Stromal cell of bone marrow (primary cell): ENCODE measurements at regions not wholly inside any gene's neighbourhood (a gene's known extent, or its start where the extent isn't known, plus 50 kb on each side); places are given as distances from the start of the nearest gene placed in this dataset.
"Not testable (repeated sequence)": the region's sequence is repeated elsewhere in the genome, so short reads cannot be mapped to it uniquely, and the experiment has no call there.

Experiments used
- DNase-seq: peaks from one replicate; pipeline ENCODE4 v3.0.0-alpha.2; 2012; ENCODE audit warnings: low read depth

DNA sequence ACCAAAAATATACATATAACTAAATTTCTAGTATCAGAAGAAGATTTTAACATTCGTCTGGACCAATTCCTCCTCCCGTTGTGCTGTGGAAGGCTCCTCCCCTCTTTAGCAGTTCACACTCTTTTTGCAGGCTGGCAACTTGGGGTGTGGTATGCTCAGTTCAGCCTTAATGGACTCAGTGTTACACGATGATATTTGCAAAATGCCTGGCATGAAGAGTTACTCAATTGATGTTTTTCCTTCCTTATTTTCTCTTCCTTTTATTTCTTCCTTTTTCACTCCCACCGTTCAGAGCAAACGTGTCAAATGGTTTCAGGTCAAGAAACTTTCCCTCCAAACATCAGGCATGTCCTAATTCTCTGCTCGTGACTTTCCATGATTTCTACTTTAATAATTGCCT, 248.3 kb downstream of the PHF14 start:
- no peak for DNase-seq

DNA sequence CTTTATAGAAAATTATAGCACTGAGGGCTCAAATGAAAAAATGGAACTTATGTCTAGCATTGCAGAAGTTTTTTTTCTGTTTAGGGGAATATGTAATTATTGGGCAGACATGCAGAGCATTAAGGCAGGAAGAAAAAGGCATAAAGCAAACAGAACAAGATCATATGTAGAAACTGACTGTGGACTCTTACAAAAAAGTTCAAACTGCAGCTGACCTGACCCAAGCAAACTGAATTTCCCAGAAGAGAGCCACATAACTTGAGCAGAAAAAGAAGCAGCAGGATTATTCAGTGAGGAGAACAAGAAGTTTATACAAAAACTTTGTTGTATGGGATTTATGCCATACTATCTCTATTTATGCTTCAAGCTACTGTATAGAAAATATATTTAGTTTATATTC, 250.9 kb downstream of the PHF14 start:
- no peak for DNase-seq

DNA sequence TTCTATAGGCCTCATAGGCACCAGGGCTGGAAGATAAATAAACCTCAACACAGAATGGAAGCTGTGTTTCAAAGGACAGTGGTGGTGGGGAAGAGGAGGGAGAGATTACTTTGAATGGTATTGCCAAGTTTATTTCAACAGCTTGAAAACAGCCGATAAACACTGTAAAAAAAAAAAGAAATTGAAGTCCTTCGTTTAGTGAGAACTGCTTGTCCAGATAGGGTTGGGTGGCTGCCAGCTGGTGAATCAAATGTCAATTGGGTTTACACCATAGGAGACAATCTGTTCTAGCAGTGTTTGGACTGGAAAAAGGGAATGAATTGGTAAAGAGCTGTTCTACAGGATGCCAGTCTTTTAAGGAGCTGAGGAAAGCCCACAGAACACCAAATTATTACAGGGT, 254.8 kb downstream of the PHF14 start:
- no peak for DNase-seq

DNA sequence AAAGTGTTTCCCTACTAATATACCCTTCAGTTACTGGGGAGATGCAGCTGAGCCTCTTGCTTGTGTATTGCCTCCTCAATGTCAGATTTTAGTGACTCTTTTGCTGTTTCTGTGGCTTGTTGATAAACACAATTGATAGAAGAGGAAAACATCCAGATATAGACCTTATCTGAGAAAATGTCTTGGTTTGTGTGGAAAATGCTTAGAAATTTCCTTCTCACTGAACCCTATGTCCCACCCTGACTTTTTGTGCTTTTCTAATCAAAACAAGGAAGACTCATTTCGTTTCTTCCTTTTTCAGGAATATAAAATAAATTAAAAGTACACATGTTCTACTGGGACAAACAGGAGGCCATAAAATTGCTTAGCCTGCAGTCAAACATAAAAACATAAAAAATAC, 257.5 kb downstream of the PHF14 start:
- no peak for DNase-seq

DNA sequence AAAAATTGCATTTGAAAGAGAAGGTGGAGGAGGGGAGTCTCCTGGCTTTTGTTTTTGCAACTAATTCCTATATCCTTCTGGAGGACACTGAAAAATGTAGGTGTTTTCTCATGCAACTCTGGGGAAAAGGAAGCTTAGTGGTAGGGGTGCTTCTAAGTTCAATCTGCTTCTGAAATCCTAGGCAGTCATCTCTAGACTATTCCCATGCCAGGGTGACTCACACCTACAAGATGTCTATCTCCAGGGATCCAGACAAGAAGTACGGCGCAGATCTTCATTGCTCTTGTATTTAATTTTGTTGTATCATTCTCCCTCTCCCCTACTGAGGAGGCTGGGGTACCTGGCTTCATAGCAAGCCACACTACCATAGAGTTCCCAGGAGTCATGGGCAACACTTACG, 258.8 kb downstream of the PHF14 start:
- DNase-seq: no peak

DNA sequence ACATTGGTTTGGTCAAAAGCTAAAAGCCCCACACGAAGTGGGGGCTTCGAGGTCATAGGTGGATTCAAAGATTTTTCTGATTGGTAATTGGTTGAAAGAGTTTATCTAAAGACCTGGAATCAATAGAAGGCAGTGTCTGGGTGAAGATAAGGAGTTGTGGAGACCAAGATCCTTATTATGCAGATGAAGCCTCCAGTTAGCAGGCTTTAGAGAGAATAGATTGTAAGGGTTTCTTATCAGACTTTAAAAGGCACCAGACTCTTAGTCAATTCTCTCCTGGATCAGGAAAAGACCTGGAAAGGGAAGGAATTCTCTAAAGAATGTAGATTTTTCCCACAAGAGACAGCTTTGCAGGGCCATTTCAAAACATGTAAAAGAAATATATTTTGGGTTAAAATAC, 260.2 kb downstream of the PHF14 start:
- no peak for DNase-seq

DNA sequence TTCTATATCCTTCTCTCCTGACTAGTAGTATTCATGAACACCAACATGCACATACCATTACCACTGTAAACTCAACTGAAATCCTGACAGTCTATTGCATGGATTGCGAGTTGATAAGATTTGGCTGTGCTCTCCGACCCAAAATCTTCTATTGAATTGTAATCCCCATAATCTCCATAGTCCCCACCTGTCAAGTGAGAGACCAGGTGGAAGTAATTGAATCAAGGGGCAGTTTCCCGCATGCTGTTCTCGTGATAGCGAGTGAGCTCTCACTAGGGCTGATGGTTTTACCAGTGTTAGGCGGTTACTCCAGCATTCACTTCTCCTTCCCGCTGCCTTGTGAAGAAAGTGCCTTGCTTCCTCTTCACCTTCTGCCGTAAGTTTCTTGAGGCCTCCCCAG, 261.8 kb downstream of the PHF14 start:
- no peak for DNase-seq

DNA sequence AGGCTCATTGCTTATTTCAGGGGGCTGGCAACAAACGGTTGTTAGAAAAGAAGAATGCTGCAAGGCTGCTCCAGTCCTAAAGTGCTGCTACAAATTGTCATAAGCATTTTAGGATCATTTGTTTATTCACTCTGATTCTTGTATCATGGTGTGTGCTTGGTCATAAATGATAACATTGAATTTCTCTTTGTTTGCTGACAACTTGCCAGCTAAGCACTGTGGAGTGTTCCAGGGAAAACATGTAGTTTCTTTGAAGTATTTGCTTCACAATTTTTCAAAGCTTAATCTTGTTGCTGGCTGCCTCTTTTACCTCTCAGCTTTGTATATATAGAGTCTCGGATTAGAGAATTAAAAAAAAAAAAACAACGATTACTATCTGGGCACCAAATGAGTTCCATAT, 263.0 kb downstream of the PHF14 start:
- DNase-seq: no peak

DNA sequence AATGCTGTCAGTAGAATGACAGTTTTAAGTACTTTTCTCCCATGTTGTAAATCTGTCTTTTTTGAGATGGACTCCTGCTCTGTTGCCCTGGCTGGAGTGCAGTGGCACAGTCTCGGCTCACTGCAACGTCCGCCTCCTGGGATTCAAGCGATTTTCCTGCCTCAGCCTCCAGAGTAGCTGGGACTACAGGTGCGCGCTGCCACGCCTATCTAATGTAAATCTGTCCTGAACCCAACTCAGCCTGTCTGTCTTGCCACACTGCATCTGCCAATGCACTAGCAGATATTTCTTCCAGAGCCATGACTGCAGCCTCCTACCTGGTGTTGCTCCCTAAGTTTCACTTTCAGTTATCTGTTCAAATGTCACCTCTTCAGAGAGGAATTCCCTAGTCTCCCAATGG, 264.1 kb downstream of the PHF14 start:
- no peak for DNase-seq

DNA sequence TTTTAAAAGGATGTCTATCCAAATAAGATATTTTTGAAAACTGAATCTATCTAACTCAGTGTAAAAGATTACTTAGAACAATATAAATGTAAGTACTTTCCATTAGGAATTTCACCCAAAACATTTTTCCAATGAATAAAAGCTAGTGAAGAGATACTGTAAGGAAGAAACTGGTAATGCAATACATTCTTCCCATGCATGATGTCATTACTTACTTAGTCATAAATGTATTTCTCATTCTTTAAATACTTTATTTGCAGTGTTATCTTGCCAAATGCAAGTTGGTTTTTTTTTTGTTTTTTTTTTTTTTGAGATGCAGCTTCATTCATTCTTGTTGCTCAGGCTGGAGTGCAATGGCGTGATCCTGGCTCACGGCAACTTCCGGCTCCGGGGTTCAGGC, 265.6 kb downstream of the PHF14 start:
- peak; percentile 9 for DNase-seq

DNA sequence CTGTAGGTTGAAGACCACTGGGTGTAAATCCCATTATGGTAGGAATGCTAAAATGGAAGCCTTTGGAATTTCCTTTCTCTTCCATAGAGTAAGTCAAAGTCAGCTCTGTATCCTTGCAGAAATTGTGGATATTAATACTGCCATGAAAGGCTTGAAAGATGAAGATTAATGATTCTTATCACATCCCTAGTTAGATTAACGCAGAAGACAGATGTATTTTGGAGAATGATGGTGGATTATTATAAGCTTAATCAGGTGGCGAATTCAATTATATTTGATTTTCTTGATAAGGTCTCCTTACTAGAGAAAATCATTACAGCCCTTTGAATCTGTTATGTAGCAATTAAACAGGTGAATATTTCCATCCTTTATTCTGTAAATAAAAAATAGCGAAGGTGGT, 270.1 kb downstream of the PHF14 start:
- no peak for DNase-seq

DNA sequence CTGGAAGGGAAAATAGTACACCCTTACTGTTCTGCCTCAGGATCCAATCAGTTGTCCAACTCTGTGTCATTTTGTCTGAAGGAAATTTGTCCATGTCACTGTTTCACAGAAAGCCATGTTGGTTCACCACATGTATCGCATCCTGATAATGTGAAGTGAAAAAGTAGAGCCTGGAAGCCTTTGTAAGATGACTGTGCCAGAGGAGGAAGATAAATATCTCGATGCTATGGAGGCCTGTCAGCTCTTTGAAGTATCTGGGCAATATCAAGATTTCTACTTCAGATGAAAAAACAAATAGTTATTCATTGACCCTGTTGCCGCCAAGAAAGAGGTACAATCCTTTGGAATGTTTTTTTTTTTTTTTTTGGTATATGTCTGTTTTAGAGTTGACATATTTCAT, 270.5 kb downstream of the PHF14 start:
- DNase-seq: no peak

DNA sequence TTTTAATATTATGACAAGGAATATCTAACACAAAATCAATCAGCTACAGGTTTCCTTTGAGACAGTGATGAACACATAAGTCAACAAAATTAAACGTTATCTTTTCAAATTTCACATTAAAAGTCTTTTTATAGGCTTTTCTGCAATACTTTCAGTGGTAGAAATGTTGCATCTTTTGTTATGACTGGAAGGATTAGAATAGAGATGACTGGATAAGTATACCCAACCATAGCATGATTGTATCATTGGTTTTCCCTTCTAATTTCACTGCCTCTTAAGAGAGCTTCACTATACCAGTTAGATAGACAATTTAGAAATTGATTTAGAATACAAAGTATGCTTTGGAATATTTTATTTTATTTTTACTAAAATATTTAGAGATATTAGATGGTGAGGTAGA, 273.9 kb downstream of the PHF14 start:
- DNase-seq: no peak

DNA sequence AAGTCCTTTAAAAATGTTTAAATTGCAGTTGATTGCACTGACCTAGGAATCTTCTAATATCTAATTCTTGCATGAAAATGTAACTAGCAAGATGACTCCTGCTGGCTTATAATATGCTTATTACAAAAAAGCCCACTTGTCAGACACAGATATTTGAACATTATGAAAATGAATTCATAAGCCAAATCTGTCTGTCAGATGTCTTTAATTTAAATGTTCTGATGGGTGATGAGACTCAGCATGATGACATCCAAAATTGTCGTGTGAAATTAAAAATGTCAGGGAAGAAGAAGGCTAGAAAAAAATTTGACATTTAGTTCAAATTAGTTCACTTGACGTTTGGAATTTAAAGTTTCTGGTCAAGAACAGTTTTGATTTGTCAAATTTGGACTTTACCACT, 277.8 kb downstream of the PHF14 start:
- no peak for DNase-seq

DNA sequence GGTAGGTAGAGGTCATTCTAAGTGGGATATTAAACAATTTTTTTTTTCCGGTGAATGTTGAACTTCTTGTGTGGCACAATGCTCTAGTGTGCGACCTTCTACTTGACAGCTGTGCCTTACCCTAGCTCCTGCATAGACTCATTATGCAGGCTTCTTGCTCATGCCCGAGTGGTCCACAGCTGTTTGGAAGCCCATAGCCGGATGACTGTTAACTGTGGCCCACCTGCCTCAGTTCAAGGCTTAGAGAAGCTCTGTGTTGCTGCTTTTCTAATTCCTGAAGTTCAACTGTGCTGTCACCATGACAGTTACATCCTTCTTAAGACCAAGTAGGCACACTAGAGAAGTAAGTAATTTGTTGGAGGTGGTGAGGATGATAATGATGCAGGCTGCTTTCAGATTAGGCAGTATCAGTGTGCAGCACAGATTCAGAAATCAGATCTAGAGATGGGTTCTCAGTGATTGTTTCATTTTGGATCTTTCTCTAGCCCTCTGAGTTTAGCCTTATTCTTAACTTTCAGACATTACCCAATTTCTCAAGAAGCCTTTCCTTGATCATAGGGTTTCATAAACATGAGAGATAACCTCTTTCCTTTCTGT, 278.4 kb downstream of the PHF14 start:
- DNase-seq: no peak

DNA sequence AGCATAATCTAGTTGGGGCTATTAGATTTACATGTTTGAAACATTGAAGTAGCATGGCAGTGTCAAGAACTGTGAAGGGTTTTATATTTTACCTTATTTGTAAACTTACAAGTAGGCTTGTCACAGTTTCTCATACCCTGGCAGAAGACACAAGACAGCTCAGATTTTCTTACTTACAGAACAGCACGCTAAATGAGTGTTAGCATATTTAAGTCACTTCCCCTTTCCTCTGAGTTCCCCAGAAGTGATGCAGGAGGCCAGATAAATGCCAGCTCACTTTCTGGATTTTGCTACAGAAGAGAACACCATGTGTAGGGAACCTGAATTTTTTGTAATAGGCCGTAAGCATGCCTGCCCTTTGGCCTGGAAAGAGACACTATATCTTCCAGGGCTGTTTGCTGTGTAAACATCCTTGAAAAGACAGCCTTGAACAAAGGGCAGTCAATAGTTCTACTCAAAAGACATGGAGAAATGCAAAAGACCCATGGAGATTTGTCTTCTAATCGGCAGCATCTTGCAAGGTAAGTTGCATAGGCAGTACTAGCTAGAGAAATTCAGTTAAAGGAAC, 279.1 kb downstream of the PHF14 start:
- DNase-seq: no peak

DNA sequence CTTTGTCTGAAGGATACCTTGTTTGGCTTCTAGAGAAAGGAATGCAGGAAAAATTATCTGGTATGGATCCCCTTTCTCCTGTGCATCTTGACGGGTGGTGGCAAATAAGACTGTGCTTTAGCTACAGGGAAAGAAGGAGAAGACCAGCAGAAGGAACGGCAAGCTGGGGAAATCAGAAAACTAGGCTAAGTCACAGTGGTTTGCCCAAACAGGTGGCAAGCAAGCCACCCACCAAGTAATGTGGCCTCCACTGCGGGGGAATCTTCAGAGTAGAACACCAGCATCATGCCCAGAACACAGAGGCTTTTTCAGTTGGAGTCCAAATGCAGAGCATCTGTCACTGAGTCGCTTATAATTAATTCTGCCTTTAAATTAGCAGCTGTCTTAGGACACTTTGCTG, 282.8 kb downstream of the PHF14 start:
- DNase-seq: no peak

DNA sequence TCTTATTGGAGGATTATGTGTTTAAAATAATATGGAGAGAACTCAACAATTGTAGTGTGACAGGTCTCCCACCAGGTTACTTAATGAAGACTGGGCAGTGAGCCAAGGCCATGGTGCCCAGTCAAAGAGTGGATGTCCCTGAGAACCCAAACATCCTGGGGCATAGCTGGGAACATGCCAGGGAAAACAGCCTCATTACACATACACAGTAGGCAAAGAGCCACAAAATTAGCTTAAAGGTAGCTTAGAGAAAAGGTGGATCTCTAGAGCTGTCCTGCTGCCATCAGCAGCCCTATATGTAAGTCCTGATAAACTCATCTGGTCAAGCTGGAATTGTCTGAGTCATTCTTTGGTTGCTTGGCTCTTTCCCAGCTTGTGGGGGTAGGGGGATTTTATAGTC, 287.8 kb downstream of the PHF14 start:
- no peak for DNase-seq

DNA sequence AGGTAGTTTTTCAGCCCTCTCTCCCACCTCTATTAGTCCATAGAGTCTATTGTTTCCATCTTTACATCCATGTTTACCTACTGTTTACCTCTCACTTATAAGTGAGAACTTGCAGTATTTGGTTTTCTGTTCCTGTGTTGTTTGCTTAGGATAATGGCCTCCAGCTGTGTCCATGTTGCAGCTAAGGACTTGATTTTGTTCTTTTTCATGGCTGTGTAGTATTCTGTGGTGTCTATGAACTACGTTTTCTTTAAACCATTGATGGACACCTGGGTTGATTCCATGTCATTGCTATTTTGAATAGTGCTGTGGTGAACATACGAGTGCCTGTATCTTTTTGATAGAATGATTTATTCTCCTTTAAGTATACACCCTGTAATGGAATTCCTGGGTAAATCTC, 292.4 kb downstream of the PHF14 start:
- DNase-seq: no peak

DNA sequence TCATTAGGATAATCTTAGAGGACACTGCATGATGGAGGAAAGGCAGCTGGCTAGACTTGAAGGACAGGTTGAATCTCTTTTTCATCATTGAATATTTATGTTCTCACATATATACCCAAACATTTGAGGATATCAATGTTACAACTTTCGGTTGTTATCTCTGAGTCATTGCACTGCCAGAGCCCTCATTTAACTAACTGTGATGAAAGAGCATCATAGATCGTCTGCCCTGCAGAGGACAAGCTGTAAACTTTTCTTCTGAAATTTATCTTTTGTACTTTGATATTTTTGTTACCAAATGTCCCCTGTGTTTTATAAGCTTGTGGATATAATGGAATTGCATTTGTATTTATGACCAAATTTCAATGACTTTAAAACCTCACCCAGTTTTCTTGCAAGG, 298.7 kb downstream of the PHF14 start:
- no peak for DNase-seq

DNA sequence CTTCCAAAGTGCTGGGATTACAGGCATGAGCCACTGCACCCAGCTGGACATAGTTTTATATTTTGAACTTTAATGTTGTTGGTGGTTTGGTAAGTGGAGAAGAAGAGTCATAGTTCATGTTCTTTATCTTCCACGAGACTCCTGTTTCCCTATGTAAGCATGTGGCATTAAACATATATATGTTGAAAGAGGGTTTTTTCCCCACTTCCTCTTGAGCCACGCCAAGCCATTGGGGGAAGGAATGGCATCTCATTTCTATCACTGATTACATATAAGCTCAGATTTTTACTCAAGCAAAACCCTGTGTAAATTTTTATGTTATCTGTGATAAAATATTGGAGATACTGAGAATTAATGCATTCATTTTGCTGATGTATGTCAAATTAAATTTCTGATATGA, 300.4 kb downstream of the PHF14 start:
- DNase-seq: no peak

DNA sequence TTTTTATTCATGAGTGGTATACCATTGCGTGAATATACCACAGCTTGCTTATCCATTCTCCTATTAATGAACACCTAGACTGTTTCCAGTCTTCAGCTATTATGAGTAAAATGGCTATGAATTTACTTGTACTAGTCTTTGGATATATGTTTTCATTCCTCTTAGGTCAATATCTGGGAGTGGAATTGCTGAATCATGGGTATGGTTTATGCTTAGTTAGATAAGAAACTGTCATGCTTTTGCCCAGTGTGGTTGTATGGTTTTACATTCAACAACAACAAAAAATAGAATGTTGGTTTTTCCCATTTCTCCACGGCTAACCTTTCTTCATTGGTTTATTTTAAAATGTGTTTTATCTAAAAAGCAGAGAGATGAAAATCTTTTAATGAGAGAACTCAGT, 308.3 kb downstream of the PHF14 start:
- DNase-seq: no peak

DNA sequence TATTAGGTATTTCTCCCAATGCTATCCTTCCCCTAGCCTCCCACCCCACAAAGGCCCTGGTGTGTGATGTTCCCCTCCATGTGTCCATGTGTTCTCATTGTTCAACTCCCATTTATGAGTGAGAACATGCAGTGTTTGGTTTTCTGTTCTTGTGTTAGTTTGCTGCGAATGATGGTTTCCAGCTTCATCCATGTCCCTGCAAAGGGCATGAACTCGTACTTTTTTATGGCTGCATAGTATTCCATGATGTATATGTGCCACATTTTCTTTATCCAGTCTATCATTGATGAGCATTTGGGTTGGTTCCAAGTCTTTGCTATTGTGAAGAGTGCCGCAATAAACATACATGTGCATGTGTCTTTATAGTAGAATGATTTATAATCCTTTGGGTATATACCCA, 309.9 kb downstream of the PHF14 start:
- not testable (repeated sequence) for DNase-seq

DNA sequence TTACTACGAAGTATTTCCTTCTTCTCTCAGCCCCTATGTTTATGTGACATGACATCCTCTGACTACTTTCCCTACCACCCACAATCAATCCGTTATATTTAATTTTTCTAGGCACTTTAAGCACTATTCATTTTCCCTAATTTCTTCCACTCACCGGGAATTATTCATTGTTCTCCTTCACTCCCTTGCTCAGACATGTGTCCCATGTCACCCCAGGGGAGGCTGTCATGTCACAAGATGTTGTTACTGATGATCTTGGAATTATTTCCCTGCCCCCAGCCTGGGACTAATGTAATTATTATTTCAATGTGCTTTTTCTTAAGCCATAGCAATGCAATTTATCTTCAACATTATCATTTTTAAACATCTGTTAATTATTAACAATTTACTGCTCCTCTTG, 317.2 kb downstream of the PHF14 start:
- DNase-seq: no peak

DNA sequence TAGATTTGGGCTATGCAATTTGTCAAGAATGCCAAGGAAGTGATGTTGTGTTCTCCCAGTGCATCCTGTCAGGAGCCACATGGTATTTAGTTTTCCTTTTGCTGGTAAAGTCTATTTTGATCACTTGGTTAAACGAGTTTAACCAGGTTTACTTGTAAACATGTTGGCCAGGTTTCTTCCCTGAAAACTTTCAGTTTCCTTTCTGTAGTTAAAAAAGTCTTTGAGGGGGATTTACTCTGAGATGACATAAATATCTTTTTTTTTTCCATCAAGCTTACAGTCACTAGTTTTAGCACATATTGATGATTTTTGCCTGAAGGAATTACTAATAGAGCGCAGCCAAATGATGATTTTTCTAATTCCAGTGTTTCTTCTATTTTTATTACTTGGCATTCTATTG, 320.5 kb downstream of the PHF14 start:
- DNase-seq: no peak
